HG02981 (cell line): ENCODE measurements at regions not wholly inside any gene's neighbourhood (a gene's known extent, or its start where the extent isn't known, plus 50 kb on each side); places are given as distances from the start of the nearest gene placed in this dataset.
"Not testable (repeated sequence)": the region's sequence is repeated elsewhere in the genome, so short reads cannot be mapped to it uniquely, and the experiment has no call there.

Experiments
- ATAC-seq: cut with Tn5 transposase; IDR thresholded peaks from one replicate; pipeline ENCODE4 v1.9.1; 2021; ENCODE audit warnings: mild to moderate bottlenecking, moderate library complexity; ENCODE audit not compliant: unreplicated experiment

GRCh38 chr3:153221748-153222162 is 59.7 kb downstream of the RAP2B start:
- peak; percentile 97 for ATAC-seq

- not testable (repeated sequence) for ATAC-seq
Measured at GRCh38 chr3:153226877-153227276, 64.9 kb downstream of the RAP2B start.

- not testable (repeated sequence) for ATAC-seq
Measured at GRCh38 chr3:153230427-153230826, 68.4 kb downstream of the RAP2B start.

GRCh38 chr3:153231245-153231644 is 69.2 kb downstream of the RAP2B start:
- ATAC-seq, result not testable (repeated sequence)

GRCh38 chr3:153232050-153232752 is 70.2 kb downstream of the RAP2B start:
- not testable (repeated sequence) for ATAC-seq

GRCh38 chr3:153232851-153233271 is 70.8 kb downstream of the RAP2B start:
- no peak for ATAC-seq

- ATAC-seq, result no peak
Measured at GRCh38 chr3:153233986-153234385, 72.0 kb downstream of the RAP2B start.

GRCh38 chr3:153242896-153243295 is 80.9 kb downstream of the RAP2B start:
- no peak for ATAC-seq

- ATAC-seq, result no peak
Measured at GRCh38 chr3:153244961-153245360, 82.9 kb downstream of the RAP2B start.

- no peak for ATAC-seq
Measured at GRCh38 chr3:153245661-153246060, 83.6 kb downstream of the RAP2B start.

- ATAC-seq, result no peak
Measured at GRCh38 chr3:153246331-153246730, 84.3 kb downstream of the RAP2B start.

- no peak for ATAC-seq
Measured at GRCh38 chr3:153246806-153247205, 84.8 kb downstream of the RAP2B start.

GRCh38 chr3:153247331-153248330 is 85.6 kb downstream of the RAP2B start:
- ATAC-seq, result no peak

- not testable (repeated sequence) for ATAC-seq
Measured at GRCh38 chr3:153248835-153249234, 86.8 kb downstream of the RAP2B start.

GRCh38 chr3:153249906-153250305 is 87.9 kb downstream of the RAP2B start:
- no peak for ATAC-seq

- no peak for ATAC-seq
Measured at GRCh38 chr3:153250446-153250845, 88.4 kb downstream of the RAP2B start.

- ATAC-seq, result no peak
Measured at GRCh38 chr3:153252963-153253362, 90.9 kb downstream of the RAP2B start.

GRCh38 chr3:153254361-153254760 is 92.3 kb downstream of the RAP2B start:
- ATAC-seq, result no peak

GRCh38 chr3:153257673-153258351 is 95.8 kb downstream of the RAP2B start:
- ATAC-seq, result no peak

GRCh38 chr3:153259956-153260355 is 97.9 kb downstream of the RAP2B start:
- ATAC-seq, result no peak

- ATAC-seq, result no peak
Measured at GRCh38 chr3:153260681-153261080, 98.7 kb downstream of the RAP2B start.
